SJSA1 (cell line): ENCODE measurements at regions not wholly inside any gene's neighbourhood (a gene's known extent, or its start where the extent isn't known, plus 50 kb on each side); places are given as distances from the start of the nearest gene placed in this dataset.

Source experiments
- DNase-seq, 2 experiments: peaks; one replicate each; pipeline ENCODE4 v3.0.0-alpha.2; 2015 to 2020; ENCODE audit warnings: low spot score in 2 of 2, low read depth in 1 of 2
- H3K27ac ChIP-seq: fragments of 250-450 bp; sonication (Bioruptor Pico); 2 replicates; pipeline ENCODE4 v1.5.1; 2020; ENCODE audit warnings: mild to moderate bottlenecking, moderate library complexity
- H3K27me3 ChIP-seq: fragments of 250-450 bp; sonication (Bioruptor Pico); replicated peaks from 2 replicates; pipeline ENCODE4 v1.5.1; 2020; ENCODE audit warnings: mild to moderate bottlenecking, moderate library complexity
- H3K36me3 ChIP-seq: fragments of 250-450 bp; sonication (Bioruptor Pico); 2 replicates; pipeline ENCODE4 v1.5.1; 2020; ENCODE audit warnings: mild to moderate bottlenecking
- H3K4me1 ChIP-seq: fragments of 250-450 bp; sonication (Bioruptor Pico); replicated peaks from 2 replicates; pipeline ENCODE4 v1.6.1; 2021; ENCODE audit warnings: mild to moderate bottlenecking
- H3K4me3 ChIP-seq: fragments of 250-450 bp; sonication (Bioruptor Pico); 2 replicates; pipeline ENCODE4 v1.5.1; 2020; ENCODE audit warnings: mild to moderate bottlenecking
- H3K9me3 ChIP-seq: fragments of 250-450 bp; sonication (Bioruptor Pico); replicated peaks from 2 replicates; pipeline ENCODE4 v1.5.1; 2020; ENCODE audit warnings: mild to moderate bottlenecking

DNA sequence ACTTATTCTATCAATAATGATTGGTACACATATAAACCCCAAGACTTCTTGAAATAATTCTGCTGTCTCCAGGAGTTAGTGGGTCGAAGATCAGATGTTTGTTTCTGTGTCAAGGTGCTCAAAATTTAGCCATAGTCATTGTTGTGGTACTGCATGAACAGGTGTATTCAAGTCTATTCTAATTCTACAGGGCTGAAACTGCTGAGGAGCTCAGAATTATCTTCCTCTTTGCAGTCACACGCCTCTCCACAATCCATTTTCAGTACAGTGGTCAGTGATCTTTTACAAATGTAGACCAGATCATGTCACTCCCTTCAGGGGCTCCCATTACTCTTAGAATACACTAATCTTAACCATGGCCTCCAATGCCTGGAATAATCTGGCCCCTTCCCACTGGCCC is 527.5 kb downstream of the NTRK3 start:
- H3K4me3 ChIP-seq, result no peak overlapping the region
- H3K9me3 ChIP-seq, result no peaks in the 10 kb centered on the region; the same call in 1 of the 2 replicates

DNA sequence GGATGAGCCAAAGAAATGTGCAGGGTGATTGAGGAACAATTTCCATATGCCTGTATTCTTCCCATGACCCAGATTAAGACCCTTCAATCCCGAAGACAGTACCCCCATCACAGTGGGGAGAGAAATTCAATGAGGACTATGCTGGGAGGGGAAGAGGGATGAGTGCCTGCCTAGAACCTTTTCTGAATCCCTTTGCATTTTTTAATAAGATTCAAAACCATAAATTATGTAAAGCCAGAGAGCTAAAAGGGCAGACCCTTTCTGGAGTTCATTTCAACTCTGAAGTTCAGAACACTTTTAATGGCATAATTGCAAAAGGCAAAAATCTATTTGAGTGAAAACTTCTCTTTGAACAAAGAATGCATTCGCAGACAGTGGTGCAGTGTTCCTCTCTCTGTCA is 529.5 kb downstream of the NTRK3 start:
- Histone ChIP-seq H3K27ac (no peak overlapping the region), H3K36me3 (no peaks in the 10 kb centered on the region)
- DNase-seq, result no peak

More for the DNA sequence above, 527.5 kb downstream of the NTRK3 start:
- no peaks in the 10 kb centered on the region for H3K36me3 ChIP-seq
- no peaks in the 10 kb centered on the region for H3K27me3 ChIP-seq
- DNase-seq, result no peak
- no peak overlapping the region for H3K27ac ChIP-seq
- H3K4me1 ChIP-seq, result no peaks in the 10 kb centered on the region

DNA sequence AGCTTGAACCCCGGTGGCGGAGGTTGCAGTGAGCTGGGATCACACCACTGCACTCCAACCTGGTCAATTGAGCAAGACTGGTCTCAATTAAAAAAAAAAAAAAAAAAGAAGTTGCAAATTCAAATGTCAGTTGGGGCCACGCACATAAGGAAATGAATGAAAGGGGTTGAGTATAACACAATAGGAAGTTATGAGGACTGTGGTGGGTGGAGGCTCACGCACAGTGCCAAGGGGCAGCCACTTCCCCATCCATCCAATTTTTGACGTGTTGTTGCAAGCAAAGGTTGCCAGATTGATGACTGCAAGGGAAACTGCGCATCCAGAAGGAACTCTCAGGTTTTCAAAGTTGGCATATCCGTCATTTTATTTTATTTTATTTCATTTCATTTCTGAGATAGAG is 532.2 kb downstream of the NTRK3 start:
- Histone ChIP-seq H3K9me3 (no peaks in the 10 kb centered on the region; the same call in 1 of the 2 replicates), H3K27me3 (no peaks in the 10 kb centered on the region), H3K4me1 (no peaks in the 10 kb centered on the region), H3K4me3 (no peak overlapping the region), H3K36me3 (no peaks in the 10 kb centered on the region), H3K27ac (no peak overlapping the region)
- DNase-seq, result no peak

More for the DNA sequence above, 529.5 kb downstream of the NTRK3 start:
- H3K27me3 ChIP-seq, result no peaks in the 10 kb centered on the region
- H3K9me3 ChIP-seq, result no peaks in the 10 kb centered on the region; the same call in 1 of the 2 replicates
- no peak overlapping the region for H3K4me3 ChIP-seq
- H3K4me1 ChIP-seq, result no peaks in the 10 kb centered on the region

DNA sequence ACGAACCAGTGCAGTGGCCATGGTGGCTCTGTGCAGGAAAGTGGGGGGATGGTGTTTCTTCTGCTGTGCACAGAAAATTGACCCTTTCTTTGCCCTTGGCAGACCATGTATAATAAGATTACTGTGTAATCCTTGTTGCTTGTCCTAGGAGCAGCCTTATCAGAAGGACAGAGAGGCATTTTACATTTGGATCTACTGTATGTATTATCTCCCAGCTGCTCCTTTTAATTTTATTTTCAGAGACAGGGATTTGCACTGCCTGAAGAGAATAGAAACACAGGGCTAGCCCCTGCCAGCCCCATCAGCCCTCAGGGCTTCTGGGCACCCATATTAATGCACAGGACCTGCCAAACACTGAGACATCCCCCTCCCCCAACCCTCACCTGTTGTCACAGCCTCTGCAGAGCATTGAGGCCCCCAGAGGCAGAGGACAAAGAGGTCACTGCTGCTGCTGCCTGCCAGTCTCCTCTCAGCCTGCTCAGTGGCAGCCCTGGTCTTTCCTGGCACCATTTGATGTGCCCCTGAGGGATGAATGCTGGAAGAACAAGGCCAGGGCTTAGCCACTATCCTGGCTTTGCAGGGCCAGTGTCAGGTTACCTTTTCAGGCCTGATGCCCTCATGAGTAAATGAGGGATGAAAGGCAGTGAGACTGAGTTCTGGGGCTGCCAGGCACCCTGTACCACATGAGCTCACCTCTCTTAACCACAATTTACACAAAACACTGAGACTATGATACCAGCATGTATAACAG is 533.4 kb downstream of the NTRK3 start:
- Histone ChIP-seq H3K36me3 (no peaks in the 10 kb centered on the region), H3K4me1 (no peaks in the 10 kb centered on the region), H3K9me3 (no peaks in the 10 kb centered on the region; the same call in 1 of the 2 replicates), H3K4me3 (no peak overlapping the region), H3K27me3 (no peaks in the 10 kb centered on the region), H3K27ac (no peak overlapping the region)
- DNase-seq, result no peak

DNA sequence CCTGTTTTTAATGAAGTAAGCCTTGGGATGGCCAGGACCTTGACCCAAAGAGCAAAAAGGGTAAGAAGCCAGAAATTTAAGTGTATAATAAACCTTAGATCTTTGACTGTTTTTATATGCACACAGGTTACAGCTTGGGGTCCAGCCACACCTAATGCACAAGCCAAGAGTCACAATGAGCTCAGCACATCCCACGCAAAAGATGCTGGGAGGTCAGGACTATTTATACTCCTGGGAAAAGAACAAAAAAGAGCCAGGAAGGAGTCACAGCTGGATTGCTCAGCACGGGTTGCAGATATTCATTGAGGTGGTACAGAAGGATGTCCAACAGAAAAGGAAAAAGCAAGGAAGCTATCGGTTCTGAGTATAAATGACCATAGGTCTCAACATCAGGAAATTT is 536.3 kb downstream of the NTRK3 start:
- no peaks in the 10 kb centered on the region for H3K27me3 ChIP-seq
- no peaks in the 10 kb centered on the region for H3K4me1 ChIP-seq
- H3K27ac ChIP-seq, result no peak overlapping the region
- no peak overlapping the region for H3K4me3 ChIP-seq
- DNase-seq, result no peak
- H3K36me3 ChIP-seq, result no peaks in the 10 kb centered on the region
- no peaks in the 10 kb centered on the region for H3K9me3 ChIP-seq

DNA sequence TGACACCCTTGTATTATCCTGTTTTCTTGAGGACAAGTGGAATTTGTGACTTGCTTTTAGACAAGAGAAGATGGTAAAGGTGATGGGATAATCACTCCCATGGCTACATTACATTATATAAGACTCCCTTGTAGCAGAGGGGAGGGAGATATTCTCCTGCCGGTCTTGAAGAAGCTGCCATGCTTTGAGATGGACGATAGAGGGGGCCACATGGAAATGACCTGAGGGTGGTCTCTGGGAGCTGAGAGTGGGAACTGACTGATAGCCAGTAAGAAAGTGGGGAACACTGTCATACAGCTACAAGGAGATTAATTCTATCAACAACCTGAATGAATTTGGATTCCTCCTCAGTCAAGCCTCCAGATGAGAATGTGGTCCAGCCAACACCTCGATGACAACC is 540.1 kb downstream of the NTRK3 start:
- DNase-seq, result no peak
- no peaks in the 10 kb centered on the region for H3K4me1 ChIP-seq
- no peaks in the 10 kb centered on the region for H3K9me3 ChIP-seq
- H3K4me3 ChIP-seq, result no peak overlapping the region
- no peaks in the 10 kb centered on the region for H3K27me3 ChIP-seq
- H3K36me3 ChIP-seq, result no peaks in the 10 kb centered on the region
- no peak overlapping the region for H3K27ac ChIP-seq

DNA sequence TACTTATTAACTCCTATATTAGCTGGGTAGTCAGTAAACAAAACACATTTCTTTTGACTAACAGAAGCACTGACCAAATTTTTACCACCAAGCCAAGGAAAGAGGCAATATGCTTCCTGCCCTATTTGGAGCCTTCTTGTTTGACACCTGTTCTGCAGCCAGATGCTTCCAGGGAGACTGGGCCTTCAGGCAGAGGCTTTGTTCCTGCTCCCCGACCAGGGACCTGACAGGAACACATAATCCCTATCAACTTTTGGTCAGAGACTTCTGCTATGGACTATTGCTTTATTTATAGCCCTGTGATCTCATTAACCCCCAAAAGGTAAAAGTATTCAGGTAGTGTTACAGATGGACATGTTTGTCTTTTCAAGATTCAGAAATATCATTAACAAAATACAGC is 541.3 kb downstream of the NTRK3 start:
- H3K9me3 ChIP-seq, result no peaks in the 10 kb centered on the region

DNA sequence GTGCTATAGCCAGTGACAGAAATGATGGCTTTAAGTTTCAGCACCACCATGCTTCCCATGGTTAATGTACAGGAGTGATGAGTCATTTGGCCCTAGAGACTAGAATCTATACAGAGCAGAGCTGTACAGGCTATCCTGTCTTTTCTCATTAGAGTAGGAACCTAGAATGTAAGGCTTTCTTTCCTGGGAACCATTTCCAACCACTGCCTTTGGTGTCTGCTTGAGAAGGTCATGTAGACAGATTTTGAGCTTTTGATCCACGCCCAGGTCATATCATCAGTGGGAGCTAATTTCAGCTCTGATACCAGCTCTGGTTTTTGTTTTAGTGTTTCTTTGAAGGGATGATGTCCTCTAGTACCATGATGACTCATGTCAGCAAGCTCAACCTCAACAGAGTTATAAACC is 543.1 kb downstream of the NTRK3 start:
- DNase-seq, result no peak
- no peaks in the 10 kb centered on the region for H3K4me1 ChIP-seq
- H3K4me3 ChIP-seq, result no peak overlapping the region
- no peaks in the 10 kb centered on the region for H3K9me3 ChIP-seq
- no peaks in the 10 kb centered on the region for H3K27me3 ChIP-seq
- no peak overlapping the region for H3K27ac ChIP-seq
- H3K36me3 ChIP-seq, result no peaks in the 10 kb centered on the region

More for the DNA sequence above, 541.3 kb downstream of the NTRK3 start:
- Histone ChIP-seq H3K27ac (no peak overlapping the region), H3K4me3 (no peak overlapping the region), H3K4me1 (no peaks in the 10 kb centered on the region), H3K36me3 (no peaks in the 10 kb centered on the region), H3K27me3 (no peaks in the 10 kb centered on the region)
- no peak for DNase-seq

DNA sequence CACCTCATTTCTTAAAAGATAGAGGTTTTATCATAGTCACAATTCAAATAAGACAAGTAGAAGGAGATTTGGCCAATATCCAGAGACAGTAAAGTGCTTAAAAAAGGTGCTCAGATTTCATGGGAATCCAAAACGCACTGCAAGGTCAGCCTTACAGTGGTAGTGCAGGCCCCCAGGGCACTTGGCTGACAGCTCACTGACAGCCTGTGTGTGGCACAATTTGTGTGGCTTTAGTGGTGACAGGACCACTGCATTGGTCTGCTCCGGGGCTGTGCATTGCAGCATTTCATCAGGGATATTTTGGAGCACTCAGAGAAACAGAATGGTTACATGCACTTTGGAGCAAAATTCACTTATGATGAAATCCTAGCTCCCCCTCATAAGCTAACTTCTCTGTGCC is 544.3 kb downstream of the NTRK3 start:
- no peak overlapping the region for H3K4me3 ChIP-seq
- no peaks in the 10 kb centered on the region for H3K36me3 ChIP-seq
- H3K9me3 ChIP-seq, result no peaks in the 10 kb centered on the region
- no peak overlapping the region for H3K27ac ChIP-seq
- H3K4me1 ChIP-seq, result no peaks in the 10 kb centered on the region
- DNase-seq, result no peak
- H3K27me3 ChIP-seq, result no peaks in the 10 kb centered on the region

DNA sequence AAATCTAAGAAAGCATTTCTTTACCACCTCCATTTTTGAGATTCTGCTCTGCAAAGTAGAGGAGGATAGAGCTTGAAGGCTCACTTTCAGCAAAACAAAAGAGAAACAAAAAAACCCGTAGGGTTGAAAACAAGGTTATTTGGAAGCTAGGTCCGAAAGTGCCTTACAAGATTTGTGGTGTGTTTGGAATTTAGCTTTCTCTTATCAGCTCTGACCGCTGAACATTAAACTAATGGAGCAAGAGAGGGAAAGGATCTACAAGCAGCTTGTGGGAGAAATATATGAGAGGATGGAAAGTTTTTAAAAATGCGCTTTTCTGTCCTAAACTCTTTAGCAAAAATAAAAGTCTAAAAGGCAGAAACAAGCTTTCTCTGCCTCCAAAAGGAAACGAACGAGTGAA is 545.5 kb downstream of the NTRK3 start:
- Histone ChIP-seq H3K4me1 (no peaks in the 10 kb centered on the region), H3K27me3 (no peaks in the 10 kb centered on the region), H3K27ac (no peak overlapping the region), H3K9me3 (no peaks in the 10 kb centered on the region), H3K4me3 (no peak overlapping the region), H3K36me3 (no peaks in the 10 kb centered on the region)
- no peak for DNase-seq

DNA sequence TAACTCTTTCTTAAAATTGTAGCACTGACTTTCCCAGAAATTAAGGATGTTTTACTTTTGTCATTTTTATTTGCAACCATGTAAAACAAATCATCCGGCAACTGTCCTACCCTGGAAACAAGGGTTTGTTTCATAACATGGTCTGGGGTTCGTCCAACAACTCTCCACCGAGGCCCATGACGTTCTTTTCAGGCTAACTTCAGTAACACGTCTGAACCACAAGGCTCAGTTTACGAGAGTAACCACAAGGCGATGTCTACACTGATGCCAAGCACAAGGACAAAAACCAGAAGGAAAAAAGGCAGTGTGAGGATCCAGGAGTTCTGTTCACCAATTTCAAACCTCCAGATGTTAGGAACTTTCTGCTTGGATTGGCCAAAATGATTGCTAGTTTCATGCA is 546.1 kb downstream of the NTRK3 start:
- DNase-seq, result no peak
- no peaks in the 10 kb centered on the region for H3K36me3 ChIP-seq
- no peaks in the 10 kb centered on the region for H3K9me3 ChIP-seq
- no peaks in the 10 kb centered on the region for H3K4me1 ChIP-seq
- H3K27me3 ChIP-seq, result no peaks in the 10 kb centered on the region
- no peak overlapping the region for H3K27ac ChIP-seq
- H3K4me3 ChIP-seq, result no peak overlapping the region

DNA sequence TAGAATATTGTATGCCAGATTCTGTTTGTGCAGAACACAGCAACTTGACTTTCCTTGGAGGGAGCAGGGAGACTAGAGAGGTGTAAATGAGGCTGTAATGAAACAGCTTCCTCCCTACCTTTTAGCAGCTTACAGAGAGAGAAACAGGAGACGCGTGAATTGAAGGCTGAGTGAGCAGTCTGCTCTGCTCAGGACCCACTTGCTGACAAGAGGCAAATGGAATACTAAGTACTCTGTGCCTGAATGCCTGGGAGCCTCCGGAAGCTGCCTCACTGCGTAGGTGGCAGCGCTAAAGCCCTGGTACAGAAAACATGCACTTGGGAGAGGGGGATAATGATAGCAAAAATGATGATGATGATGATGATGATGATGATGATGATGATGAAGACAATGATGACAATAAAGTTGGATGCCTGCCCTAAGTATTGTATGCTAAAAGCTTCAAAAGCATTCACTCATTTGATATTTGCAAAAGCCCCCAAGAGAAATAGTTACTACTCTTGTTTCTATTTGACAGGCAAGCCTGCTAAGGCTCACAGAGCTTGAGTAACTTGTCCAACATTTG is 548.9 kb downstream of the NTRK3 start:
- no peaks in the 10 kb centered on the region for H3K36me3 ChIP-seq
- H3K27me3 ChIP-seq, result no peaks in the 10 kb centered on the region
- no peaks in the 10 kb centered on the region for H3K4me1 ChIP-seq
- H3K4me3 ChIP-seq, result no peak overlapping the region
- no peak for DNase-seq
- H3K9me3 ChIP-seq, result no peaks in the 10 kb centered on the region
- no peak overlapping the region for H3K27ac ChIP-seq

DNA sequence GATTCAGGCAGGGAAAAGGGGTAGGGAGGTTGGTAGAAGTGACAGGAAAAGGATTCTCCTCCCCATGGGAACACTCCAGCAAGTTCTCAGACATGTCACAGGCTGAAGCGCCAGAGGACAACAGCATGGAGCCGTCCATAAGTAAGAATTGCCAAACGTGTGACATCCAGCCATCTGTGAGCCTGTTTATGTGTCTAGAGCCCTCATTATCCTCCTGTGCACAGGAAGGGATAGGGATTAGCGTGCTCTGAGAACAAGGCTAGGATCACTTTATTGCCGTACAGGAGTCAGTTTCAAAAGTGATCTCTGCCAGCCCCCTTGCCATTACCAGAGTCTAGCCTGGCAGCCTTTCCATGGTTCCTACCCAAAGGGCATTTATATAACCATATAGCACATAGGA is 549.5 kb downstream of the NTRK3 start:
- H3K4me1 ChIP-seq, result no peaks in the 10 kb centered on the region
- no peak overlapping the region for H3K4me3 ChIP-seq
- no peak for DNase-seq
- H3K27ac ChIP-seq, result no peak overlapping the region
- H3K9me3 ChIP-seq, result no peaks in the 10 kb centered on the region
- no peaks in the 10 kb centered on the region for H3K27me3 ChIP-seq
- H3K36me3 ChIP-seq, result no peaks in the 10 kb centered on the region

DNA sequence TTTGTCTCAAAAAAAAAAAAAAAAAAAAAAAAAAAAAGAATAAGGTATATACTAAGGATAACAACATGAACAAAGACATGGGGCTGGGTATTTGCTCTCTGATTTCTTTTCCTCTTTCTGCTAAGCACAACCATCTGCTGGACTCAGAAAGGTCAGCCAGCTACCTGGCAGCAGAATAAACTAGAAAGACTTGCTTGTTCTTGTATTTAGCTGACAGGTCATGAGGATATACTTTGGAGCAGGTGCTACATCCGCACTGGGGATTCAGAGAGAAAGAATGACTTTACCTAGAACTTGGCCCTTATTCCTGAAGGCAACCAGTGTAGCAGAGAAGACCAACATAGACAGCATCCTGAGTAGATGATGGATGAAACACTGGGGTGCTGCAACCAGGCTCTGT is 550.5 kb downstream of the NTRK3 start:
- Histone ChIP-seq H3K9me3 (no peaks in the 10 kb centered on the region), H3K27ac (no peak overlapping the region), H3K36me3 (no peaks in the 10 kb centered on the region), H3K4me1 (no peaks in the 10 kb centered on the region), H3K27me3 (no peaks in the 10 kb centered on the region), H3K4me3 (no peak overlapping the region)
- no peak for DNase-seq

DNA sequence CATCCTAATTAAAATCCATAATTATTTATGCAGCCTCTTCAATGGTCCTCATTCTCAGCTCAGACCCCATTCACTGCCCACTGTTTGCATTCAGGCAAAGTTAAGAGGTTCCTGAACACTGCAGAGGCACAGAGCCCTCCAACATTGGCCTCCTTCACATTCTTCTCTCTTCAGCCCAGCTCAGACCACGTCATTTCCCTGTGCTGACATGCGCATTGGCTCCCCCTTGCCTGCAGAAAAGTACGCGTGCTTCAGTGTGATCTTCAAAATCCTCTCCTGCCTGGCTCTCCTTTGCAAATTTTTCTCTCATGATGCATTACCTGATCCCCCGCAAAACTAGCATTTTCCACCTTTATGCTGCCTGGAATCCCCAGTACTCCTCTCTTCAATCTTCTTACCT is 552.3 kb downstream of the NTRK3 start:
- Histone ChIP-seq H3K9me3 (no peaks in the 10 kb centered on the region), H3K27ac (no peak overlapping the region), H3K4me1 (no peaks in the 10 kb centered on the region), H3K4me3 (no peak overlapping the region), H3K27me3 (no peaks in the 10 kb centered on the region), H3K36me3 (no peaks in the 10 kb centered on the region)
- no peak for DNase-seq
